Tibial nerve (tissue), 4 donors: ENCODE measurements at regions not wholly inside any gene's neighbourhood (a gene's known extent, or its start where the extent isn't known, plus 50 kb on each side); places are given as distances from the start of the nearest gene placed in this dataset.
"Not testable (repeated sequence)": the region's sequence is repeated elsewhere in the genome, so short reads cannot be mapped to it uniquely, and the experiment has no call there.

ENCODE experiments used
- DNase-seq, 2 donors: peaks; one replicate each; pipeline ENCODE4 v3.0.0-alpha.2; 2019; ENCODE audit warnings: low spot score in 2 of 2
- H3K27ac ChIP-seq, 4 donors: fragments of 200-600 bp; sonication (generic) in 3 of 4; one replicate each; pipeline ENCODE4 v1.5.1; 2017 to 2019; ENCODE audit warnings: mild to moderate bottlenecking in 1 of 4
- H3K27me3 ChIP-seq, 2 donors: fragments of 200-600 bp; sonication (generic) in 1 of 2; one replicate each; pipeline versions ENCODE4 v1.5.1 to v1.6.0; 2017 to 2019
- H3K36me3 ChIP-seq, 3 donors: fragments of 200-600 bp; sonication (generic); one replicate each; pipeline ENCODE4 v1.5.1; 2018 to 2019
- H3K4me1 ChIP-seq, 4 donors: fragments of 200-600 bp; sonication (generic) in 3 of 4; one replicate each; pipeline ENCODE4 v1.5.1; 2017 to 2019
- H3K4me3 ChIP-seq, 4 donors: fragments of 200-600 bp; sonication (generic) in 3 of 4; one replicate each; pipeline ENCODE4 v1.5.1; 2017 to 2019; ENCODE audit warnings: mild to moderate bottlenecking in 1 of 4, moderate library complexity in 1 of 4
- H3K9me3 ChIP-seq, 4 donors: fragments of 200-600 bp; sonication (generic) in 3 of 4; one replicate each; pipeline ENCODE4 v1.5.1; 2017 to 2019
- EP300 ChIP-seq, 2 donors: sonication (generic); formaldehyde crosslinking; IDR thresholded peaks; one replicate each; pipeline ENCODE4 v1.6.1; 2017; ENCODE audit warnings: antibody characterized with exemption in 2 of 2, mild to moderate bottlenecking in 1 of 2
- POLR2A ChIP-seq, 2 donors: fragments of 450-650 bp; IDR thresholded peaks; one replicate each; pipeline ENCODE4 v1.6.1; 2017; ENCODE audit warnings: antibody characterized with exemption in 2 of 2, mild to moderate bottlenecking in 2 of 2, moderate library complexity in 2 of 2
- WGBS, 2 donors: methylation state at CpG; one replicate each; pipeline ENCODE4 v1.1.5; 2018; 5-methylcytosine and 5-hydroxymethylcytosine counted together
- TF ChIP-seq, protein P1 (sequence below), 5 experiments: fragments of 200-600 bp in 3 of 5; fragments of 450-650 bp in 2 of 5; sonication (generic) in 3 of 5; IDR thresholded peaks; one replicate each; pipeline ENCODE4 v1.5.1; 2016 to 2019; ENCODE audit warnings: antibody characterized with exemption in 5 of 5, mild to moderate bottlenecking in 3 of 5, moderate library complexity in 2 of 5

GRCh38 chr6:112606656-112607435 is 259.7 kb downstream of the RFPL4B start:
- H3K4me1 ChIP-seq, result peaks cover 0 to 3% (median 0%) of the 10 kb centered on the region in 4 donors
- no peak overlapping the region for H3K27ac ChIP-seq
- WGBS, 2 donors, result 28 to 37% methylated on average over 3 of the region's 3 CpGs
- H3K9me3 ChIP-seq, result peaks cover 0 to 20% (median 0%) of the 10 kb centered on the region in 4 donors
- DNase-seq, result no peak
- no peaks in the 10 kb centered on the region for H3K27me3 ChIP-seq
- no peaks in the 10 kb centered on the region for H3K36me3 ChIP-seq
- H3K4me3 ChIP-seq, result no peak overlapping the region
- TF ChIP-seq POLR2A (IDR thresholded peaks at IDR 0.05), result no peak
- TF ChIP-seq, protein P1, sequence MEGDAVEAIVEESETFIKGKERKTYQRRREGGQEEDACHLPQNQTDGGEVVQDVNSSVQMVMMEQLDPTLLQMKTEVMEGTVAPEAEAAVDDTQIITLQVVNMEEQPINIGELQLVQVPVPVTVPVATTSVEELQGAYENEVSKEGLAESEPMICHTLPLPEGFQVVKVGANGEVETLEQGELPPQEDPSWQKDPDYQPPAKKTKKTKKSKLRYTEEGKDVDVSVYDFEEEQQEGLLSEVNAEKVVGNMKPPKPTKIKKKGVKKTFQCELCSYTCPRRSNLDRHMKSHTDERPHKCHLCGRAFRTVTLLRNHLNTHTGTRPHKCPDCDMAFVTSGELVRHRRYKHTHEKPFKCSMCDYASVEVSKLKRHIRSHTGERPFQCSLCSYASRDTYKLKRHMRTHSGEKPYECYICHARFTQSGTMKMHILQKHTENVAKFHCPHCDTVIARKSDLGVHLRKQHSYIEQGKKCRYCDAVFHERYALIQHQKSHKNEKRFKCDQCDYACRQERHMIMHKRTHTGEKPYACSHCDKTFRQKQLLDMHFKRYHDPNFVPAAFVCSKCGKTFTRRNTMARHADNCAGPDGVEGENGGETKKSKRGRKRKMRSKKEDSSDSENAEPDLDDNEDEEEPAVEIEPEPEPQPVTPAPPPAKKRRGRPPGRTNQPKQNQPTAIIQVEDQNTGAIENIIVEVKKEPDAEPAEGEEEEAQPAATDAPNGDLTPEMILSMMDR (IDR thresholded peaks at IDR 0.05), result no peak
- TF ChIP-seq EP300 (IDR thresholded peaks at IDR 0.05), result no peak

GRCh38 chr6:112608925-112609324 is 261.8 kb downstream of the RFPL4B start:
- not testable (repeated sequence) for H3K27ac ChIP-seq, DNase-seq
- 100% methylated on average over 1 of the region's 1 CpG for WGBS, 2 donors

GRCh38 chr6:112613410-112613809 is 266.3 kb downstream of the RFPL4B start:
- Histone ChIP-seq H3K27me3 (no peaks in the 10 kb centered on the region), H3K4me3 (no peak overlapping the region), H3K36me3 (no peaks in the 10 kb centered on the region), H3K9me3 (peaks cover 0 to 18% (median 0%) of the 10 kb centered on the region in 4 donors), H3K27ac (no peak overlapping the region), H3K4me1 (no peaks in the 10 kb centered on the region)
- no peak for DNase-seq
- TF ChIP-seq, protein P1 (IDR thresholded peaks at IDR 0.05), result no peak
- WGBS, 2 donors, result 64 to 69% methylated on average over 2 of the region's 2 CpGs

More at GRCh38 chr6:112608925-112609324, 261.8 kb downstream of the RFPL4B start:
- not testable (repeated sequence) for H3K36me3 ChIP-seq, H3K27me3 ChIP-seq, H3K4me1 ChIP-seq, H3K4me3 ChIP-seq
- peaks cover 0 to 20% (median 0%) of the 10 kb centered on the region in 4 donors for H3K9me3 ChIP-seq

- no peak overlapping the region for H3K4me3 ChIP-seq
- no peak for TF ChIP-seq POLR2A (IDR thresholded peaks at IDR 0.05)
- TF ChIP-seq, protein P1 (IDR thresholded peaks at IDR 0.05), result no peak
- TF ChIP-seq EP300 (IDR thresholded peaks at IDR 0.05), result no peak
Observed at GRCh38 chr6:112618849-112619248, 271.7 kb downstream of the RFPL4B start.

GRCh38 chr6:112620812-112621569 is 273.9 kb downstream of the RFPL4B start:
- H3K27ac ChIP-seq, result no peak overlapping the region
- WGBS, 2 donors, result 45 to 54% methylated on average over 3 of the region's 3 CpGs
- peaks cover 0 to 4% (median 0%) of the 10 kb centered on the region in 4 donors for H3K4me1 ChIP-seq
- no peaks in the 10 kb centered on the region for H3K9me3 ChIP-seq
- no peak for DNase-seq
- no peak overlapping the region for H3K4me3 ChIP-seq
- H3K27me3 ChIP-seq, result no peaks in the 10 kb centered on the region
- H3K36me3 ChIP-seq, result no peaks in the 10 kb centered on the region
- TF ChIP-seq, protein P1 (IDR thresholded peaks at IDR 0.05), result no peak
- TF ChIP-seq EP300 (IDR thresholded peaks at IDR 0.05) (no peak), POLR2A (IDR thresholded peaks at IDR 0.05) (no peak)

More at GRCh38 chr6:112618849-112619248, 271.7 kb downstream of the RFPL4B start:
- Histone ChIP-seq H3K27ac (no peak overlapping the region), H3K9me3 (no peaks in the 10 kb centered on the region), H3K27me3 (no peaks in the 10 kb centered on the region), H3K4me1 (peaks cover 0 to 4% (median 0%) of the 10 kb centered on the region in 4 donors), H3K36me3 (no peaks in the 10 kb centered on the region)
- DNase-seq, result no peak
- WGBS, 2 donors, result 48 to 53% methylated on average over 3 of the region's 3 CpGs
